ENCODE measurements at regions not wholly inside any gene's neighbourhood (a gene's known extent, or its start where the extent isn't known, plus 50 kb on each side); places are given as distances from the start of the nearest gene placed in this dataset.

DNA sequence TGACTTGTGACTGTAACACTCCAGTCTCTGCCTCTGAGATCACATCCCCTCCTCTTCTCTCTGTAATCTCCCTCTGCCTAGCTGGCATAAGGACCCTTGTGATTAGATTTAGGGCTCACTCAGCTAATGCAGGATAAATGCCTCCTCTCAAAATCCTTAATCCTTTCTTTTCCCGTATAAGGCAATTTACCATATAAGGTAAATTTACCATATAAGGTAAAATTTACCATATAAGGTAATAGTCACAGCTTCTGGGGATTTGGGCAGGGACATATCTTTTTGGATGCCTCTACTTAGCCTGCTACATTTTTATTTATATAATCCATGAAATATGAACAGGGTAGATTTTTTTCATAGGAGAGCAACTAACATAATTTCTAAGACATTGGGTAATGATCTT is 318.0 kb upstream of the PUM3 start:
- Histone ChIP-seq H3K4me3 (no peak overlapping the region), H2AFZ (no peak overlapping the region), H3K27me3 (ENCODE audit: insufficient read depth, low read depth) (no peaks in the 10 kb centered on the region), H3K27ac (no peak overlapping the region), H3K9me2 (ENCODE audit: insufficient read depth) (no peaks in the 10 kb centered on the region), H3K79me2 (ENCODE audit: low read depth) (no peaks in the 10 kb centered on the region), H4K20me1 (ENCODE audit: insufficient read depth) (no peaks in the 10 kb centered on the region), H3K4me2 (no peak overlapping the region), H3K36me3 (ENCODE audit: low read depth) (no peaks in the 10 kb centered on the region), H3K9me3 (ENCODE audit: insufficient read depth, low read depth) (no peaks in the 10 kb centered on the region), H3F3A (ENCODE audit: insufficient read depth, low read depth) (no peaks in the 10 kb centered on the region), H3K4me1 (replicated peaks; ENCODE audit: insufficient read depth) (no peaks in the 10 kb centered on the region)
- intact Hi-C loops (cut with micrococcal nuclease; ENCODE audit: unreplicated experiment), result no loop called here
- CTCF ChIA-PET, result no interaction called here
- POLR2A ChIA-PET (ENCODE audit: unreplicated experiment), result no interaction called here
- BruUV-seq (replicated peaks), result no TSS peak
- DNase-seq, result no peak
- TF ChIP-seq EZH2 (IDR thresholded peaks at IDR 0.05; ENCODE audit: low read depth), result no peak
- TF ChIP-seq, protein P1, sequence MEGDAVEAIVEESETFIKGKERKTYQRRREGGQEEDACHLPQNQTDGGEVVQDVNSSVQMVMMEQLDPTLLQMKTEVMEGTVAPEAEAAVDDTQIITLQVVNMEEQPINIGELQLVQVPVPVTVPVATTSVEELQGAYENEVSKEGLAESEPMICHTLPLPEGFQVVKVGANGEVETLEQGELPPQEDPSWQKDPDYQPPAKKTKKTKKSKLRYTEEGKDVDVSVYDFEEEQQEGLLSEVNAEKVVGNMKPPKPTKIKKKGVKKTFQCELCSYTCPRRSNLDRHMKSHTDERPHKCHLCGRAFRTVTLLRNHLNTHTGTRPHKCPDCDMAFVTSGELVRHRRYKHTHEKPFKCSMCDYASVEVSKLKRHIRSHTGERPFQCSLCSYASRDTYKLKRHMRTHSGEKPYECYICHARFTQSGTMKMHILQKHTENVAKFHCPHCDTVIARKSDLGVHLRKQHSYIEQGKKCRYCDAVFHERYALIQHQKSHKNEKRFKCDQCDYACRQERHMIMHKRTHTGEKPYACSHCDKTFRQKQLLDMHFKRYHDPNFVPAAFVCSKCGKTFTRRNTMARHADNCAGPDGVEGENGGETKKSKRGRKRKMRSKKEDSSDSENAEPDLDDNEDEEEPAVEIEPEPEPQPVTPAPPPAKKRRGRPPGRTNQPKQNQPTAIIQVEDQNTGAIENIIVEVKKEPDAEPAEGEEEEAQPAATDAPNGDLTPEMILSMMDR (conservative IDR thresholded peaks at IDR 0.05), result no peak

DNA sequence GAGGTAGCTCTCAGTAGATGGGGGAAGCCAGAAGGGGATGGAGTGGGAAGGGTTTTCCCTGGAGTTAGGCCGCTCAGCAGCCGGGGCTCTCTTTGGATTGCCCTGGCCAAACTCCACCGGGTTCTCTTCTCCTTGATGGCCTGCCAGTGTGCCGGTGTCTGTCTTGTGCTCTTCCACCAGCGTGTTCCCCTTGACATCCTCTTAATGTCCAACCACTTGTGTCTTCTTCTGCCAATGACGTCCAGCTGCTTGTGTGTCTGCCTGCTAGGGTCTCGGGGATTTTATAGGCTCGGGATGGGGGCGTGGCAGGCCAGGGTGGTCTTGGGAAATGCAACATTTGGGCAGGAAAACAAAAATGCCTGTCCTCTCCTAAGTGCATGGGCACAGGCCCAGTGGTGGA is 313.1 kb upstream of the PUM3 start:
- TF ChIP-seq, protein P1 (conservative IDR thresholded peaks at IDR 0.05), result no peak
- no peaks in the 10 kb centered on the region for H3F3A ChIP-seq (ENCODE audit: insufficient read depth, low read depth)
- no TSS peak for BruUV-seq (replicated peaks)
- no peaks in the 10 kb centered on the region for H3K27me3 ChIP-seq (ENCODE audit: insufficient read depth, low read depth)
- no peak overlapping the region for H2AFZ ChIP-seq
- no peaks in the 10 kb centered on the region for H3K9me2 ChIP-seq (ENCODE audit: insufficient read depth)
- no peaks in the 10 kb centered on the region for H3K79me2 ChIP-seq (ENCODE audit: low read depth)
- ChIA-PET CTCF (no interaction called here), POLR2A (ENCODE audit: unreplicated experiment) (no interaction called here)
- no peaks in the 10 kb centered on the region for H4K20me1 ChIP-seq (ENCODE audit: insufficient read depth)
- no peak overlapping the region for H3K4me3 ChIP-seq
- H3K27ac ChIP-seq, result no peak overlapping the region
- no peak for DNase-seq
- H3K9me3 ChIP-seq (ENCODE audit: insufficient read depth, low read depth), result no peaks in the 10 kb centered on the region
- intact Hi-C loops (cut with micrococcal nuclease; ENCODE audit: unreplicated experiment), result no loop called here
- H3K4me1 ChIP-seq (replicated peaks; ENCODE audit: insufficient read depth), result no peaks in the 10 kb centered on the region
- no peak overlapping the region for H3K4me2 ChIP-seq
- no peaks in the 10 kb centered on the region for H3K36me3 ChIP-seq (ENCODE audit: low read depth)

DNA sequence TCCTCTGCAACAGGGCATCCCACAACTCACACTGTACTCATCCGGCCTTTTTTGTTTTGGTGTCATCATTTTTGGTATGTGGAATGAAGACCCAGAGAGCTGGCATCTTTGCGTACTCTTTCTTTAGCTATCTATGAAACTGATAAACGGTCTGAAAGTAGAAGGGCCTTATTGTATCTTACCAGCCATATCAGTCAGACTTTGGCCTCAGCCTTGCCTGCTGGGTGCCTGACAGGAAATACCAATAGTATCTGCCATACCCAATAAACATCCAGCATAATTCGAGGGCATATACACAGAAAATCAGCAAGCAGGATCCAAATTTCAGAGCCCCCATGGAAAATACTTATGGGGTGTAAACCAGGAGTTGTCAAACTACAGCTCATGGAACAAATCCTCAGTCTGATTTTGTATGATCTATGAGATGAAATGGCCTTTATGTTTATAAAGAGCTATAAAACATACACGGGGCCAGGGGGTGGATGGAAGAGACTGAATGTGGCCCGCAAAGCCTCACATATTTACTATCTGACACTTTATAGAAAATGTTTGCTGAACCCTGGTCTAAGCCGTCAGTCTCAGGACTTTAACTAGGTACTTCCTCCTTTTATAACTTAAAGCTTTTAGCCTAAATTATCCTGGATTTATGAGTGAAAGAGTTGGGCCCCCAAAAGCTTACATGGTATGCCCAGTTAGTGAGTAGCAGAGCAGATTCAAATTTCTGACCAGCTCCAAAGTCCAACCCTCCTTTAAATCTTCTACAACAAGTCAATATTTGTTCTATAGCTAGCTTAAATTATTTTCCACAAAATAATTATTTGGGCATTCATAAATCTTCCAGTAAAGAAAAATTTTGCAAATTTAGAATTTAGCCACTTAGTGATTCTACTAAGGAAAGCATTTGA is 308.0 kb upstream of the PUM3 start:
- no peaks in the 10 kb centered on the region for H3K79me2 ChIP-seq (ENCODE audit: low read depth)
- TF ChIP-seq, protein P1 (conservative IDR thresholded peaks at IDR 0.05), result no peak
- TF ChIP-seq EZH2 (IDR thresholded peaks at IDR 0.05; ENCODE audit: low read depth), result no peak
- POLR2A ChIA-PET (ENCODE audit: unreplicated experiment), result no interaction called here
- CTCF ChIA-PET, result no interaction called here
- H3K36me3 ChIP-seq (ENCODE audit: low read depth), result no peaks in the 10 kb centered on the region
- no peak overlapping the region for H3K27ac ChIP-seq
- intact Hi-C loops (cut with micrococcal nuclease; ENCODE audit: unreplicated experiment), result no loop called here
- H2AFZ ChIP-seq, result no peak overlapping the region
- H3K4me3 ChIP-seq, result no peak overlapping the region
- DNase-seq, result no peak
- H3K27me3 ChIP-seq (ENCODE audit: insufficient read depth, low read depth), result no peaks in the 10 kb centered on the region
- H3K4me1 ChIP-seq (replicated peaks; ENCODE audit: insufficient read depth), result no peaks in the 10 kb centered on the region
- no peak overlapping the region for H3K4me2 ChIP-seq
- H3K9me2 ChIP-seq (ENCODE audit: insufficient read depth), result no peaks in the 10 kb centered on the region
- peaks cover 4% of the 10 kb centered on the region; the same call in 1 of the 2 replicates for H3K9me3 ChIP-seq (ENCODE audit: insufficient read depth, low read depth)
- no peaks in the 10 kb centered on the region for H3F3A ChIP-seq (ENCODE audit: insufficient read depth, low read depth)
- no peaks in the 10 kb centered on the region for H4K20me1 ChIP-seq (ENCODE audit: insufficient read depth)
- BruUV-seq (replicated peaks), result no TSS peak

All from PC-9 (cell line).